GM19397 (cell line): ENCODE measurements at regions not wholly inside any gene's neighbourhood (a gene's known extent, or its start where the extent isn't known, plus 50 kb on each side); places are given as distances from the start of the nearest gene placed in this dataset.

ENCODE experiments used
- ATAC-seq: cut with Tn5 transposase; IDR thresholded peaks from one replicate; pipeline ENCODE4 v1.9.1; 2021; ENCODE audit warnings: mild to moderate bottlenecking, moderate library complexity; ENCODE audit not compliant: unreplicated experiment

GRCh38 chr3:162103808-162104207, 607.2 kb downstream of the OTOL1 start:
- no peak for ATAC-seq

GRCh38 chr3:162111861-162112260, 615.3 kb downstream of the OTOL1 start:
- no peak for ATAC-seq

DNA sequence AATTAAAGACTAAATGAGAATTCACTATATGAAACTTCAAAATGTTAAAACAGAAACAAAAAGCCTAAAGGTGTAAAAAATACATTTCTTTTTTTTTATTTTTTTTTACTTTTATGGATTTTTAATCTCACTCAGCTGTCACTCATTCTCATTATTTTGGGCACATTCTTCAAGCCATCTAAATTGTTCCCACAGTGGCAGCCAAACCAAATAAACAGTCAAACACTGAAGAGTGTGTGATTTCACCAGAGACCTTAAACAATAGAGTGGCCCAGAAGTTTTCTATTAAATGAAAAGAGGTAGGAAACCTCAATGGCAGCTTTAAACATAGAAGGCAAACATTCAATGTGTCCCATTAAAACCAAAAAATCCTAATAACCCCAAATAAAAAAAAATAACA, 616.1 kb downstream of the OTOL1 start:
- ATAC-seq: no peak

DNA sequence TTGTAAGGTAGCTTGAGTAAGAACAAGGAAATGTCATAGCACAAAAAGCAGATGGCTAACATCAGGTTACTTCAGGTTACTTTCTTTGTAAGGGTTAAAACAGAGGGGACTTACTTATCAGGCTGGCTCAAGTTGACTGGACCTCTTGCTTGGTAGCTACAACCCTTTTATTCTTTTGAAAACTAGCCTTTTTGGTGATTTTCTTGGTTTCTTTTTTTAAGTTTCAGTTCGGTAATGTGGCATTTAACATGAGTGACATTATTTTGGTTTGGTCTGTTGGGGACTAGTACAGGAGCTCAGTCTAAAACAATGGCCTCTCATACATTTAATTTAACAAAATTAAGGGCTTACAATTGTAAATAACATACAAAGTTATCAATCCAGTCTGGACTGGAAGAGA, 621.4 kb downstream of the OTOL1 start:
- no peak for ATAC-seq

DNA sequence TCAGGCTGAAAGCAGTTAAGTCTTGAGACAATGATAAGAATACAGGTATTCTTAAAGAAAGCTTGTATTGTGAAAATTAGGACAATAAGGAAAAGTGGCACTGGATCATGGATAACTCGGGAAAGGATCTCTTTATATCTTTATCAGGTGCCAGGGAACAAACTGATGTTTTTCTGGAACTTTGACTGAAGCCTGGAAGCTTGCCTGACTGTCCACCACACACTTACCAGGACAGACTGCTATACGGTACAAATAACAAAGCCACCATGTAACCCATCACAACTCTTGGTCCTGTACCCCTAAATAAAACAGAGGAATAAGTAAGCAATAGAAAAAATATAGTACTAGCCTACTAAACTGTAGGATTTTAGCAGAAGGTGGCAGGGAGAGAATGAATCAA, 623.0 kb downstream of the OTOL1 start:
- ATAC-seq: no peak

- ATAC-seq: no peak
Measured at GRCh38 chr3:162122405-162122804, 625.8 kb downstream of the OTOL1 start.

GRCh38 chr3:162125790-162126189, 629.2 kb downstream of the OTOL1 start:
- no peak for ATAC-seq

- no peak for ATAC-seq
Measured at GRCh38 chr3:162130582-162130981, 634.0 kb downstream of the OTOL1 start.

GRCh38 chr3:162132981-162133380, 636.4 kb downstream of the OTOL1 start:
- ATAC-seq: no peak

GRCh38 chr3:162134571-162134970, 638.0 kb downstream of the OTOL1 start:
- no peak for ATAC-seq

DNA sequence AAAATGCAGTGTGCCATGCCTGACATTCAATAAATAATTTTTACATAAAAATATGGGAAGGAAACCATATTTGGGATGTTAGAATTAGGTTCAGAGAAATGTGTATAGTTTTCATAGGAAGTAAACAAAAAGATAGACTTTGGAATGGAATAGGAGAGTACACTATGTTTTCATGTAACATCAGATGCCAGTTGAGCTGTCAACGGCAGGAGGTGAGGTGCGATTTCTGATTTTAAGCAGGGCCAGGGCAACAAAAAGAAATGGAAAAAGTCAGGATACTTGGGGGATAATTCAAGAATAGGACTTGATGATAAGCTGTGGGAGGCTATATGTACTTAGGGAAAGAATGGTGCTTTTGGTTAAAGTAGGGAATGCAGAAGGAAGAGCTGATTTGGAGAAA, 639.5 kb downstream of the OTOL1 start:
- ATAC-seq: no peak

- no peak for ATAC-seq
Measured at GRCh38 chr3:162138509-162138908, 641.9 kb downstream of the OTOL1 start.

- ATAC-seq: no peak
Measured at GRCh38 chr3:162139841-162140240, 643.2 kb downstream of the OTOL1 start.

DNA sequence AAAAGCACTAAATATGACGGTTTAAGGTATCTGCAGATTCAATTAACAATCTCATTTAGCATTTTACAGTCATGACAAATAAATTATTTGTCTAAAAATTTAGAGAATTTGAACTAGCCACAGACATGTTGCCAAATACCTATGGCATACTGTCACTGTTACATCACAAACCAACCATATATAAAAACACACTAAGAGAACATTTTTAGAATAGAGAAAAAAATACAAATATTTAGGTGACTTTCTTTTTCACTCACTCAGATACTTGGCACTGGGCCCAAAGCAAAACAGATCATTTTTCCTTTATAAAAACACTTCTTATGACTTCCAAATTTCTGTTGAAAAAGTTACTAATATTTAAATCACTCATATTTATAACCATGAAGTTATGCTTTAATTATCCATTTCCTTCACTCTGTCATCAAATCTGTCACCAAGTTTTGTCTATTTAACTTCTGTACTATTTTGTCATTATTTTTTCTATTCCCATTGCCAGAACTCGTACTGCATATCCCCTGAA, 644.7 kb downstream of the OTOL1 start:
- ATAC-seq: no peak

DNA sequence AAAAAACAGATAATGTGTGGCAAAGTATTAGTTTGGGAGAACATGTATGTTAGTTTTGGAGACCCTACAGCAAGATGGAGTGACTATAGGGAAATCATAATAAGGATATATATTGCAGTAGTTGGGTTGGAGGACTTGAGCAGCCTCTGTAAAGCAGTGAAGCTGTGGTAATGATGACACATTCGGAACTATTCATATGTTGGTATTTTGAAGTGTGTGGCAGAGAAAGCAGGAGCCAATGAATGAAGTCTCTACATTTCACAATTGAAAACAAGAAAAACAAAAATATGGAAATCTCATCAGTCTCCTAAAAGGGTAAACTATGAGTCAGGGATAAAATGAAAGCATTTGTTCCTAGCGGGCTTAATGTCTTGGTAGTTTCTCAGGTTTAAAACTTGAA, 645.9 kb downstream of the OTOL1 start:
- ATAC-seq: no peak

GRCh38 chr3:162143180-162143579, 646.6 kb downstream of the OTOL1 start:
- no peak for ATAC-seq

- ATAC-seq: no peak
Measured at GRCh38 chr3:162147996-162148395, 651.4 kb downstream of the OTOL1 start.

DNA sequence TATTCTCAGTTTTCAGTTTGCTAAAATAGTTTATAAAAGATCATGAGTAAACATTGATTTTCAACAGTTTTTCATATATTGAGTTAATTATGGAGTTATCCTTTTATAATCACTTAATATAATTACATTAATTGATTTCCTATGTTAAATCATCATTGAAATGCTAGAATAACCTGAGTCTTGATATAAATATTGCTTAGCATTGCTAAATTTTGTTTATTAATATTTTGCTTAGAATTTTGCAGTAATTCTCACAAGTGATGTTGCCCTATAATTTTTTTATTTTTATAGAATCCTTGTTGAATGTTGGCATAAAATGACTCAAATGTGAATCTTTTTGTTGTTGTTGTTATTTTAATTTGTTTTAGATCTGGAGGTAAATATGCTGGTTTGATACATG, 654.2 kb downstream of the OTOL1 start:
- ATAC-seq: no peak

- no peak for ATAC-seq
Measured at GRCh38 chr3:162152636-162153035, 656.0 kb downstream of the OTOL1 start.

- ATAC-seq: no peak
Measured at GRCh38 chr3:162161595-162161994, 665.0 kb downstream of the OTOL1 start.

- no peak for ATAC-seq
Measured at GRCh38 chr3:162165346-162165745, 668.7 kb downstream of the OTOL1 start.

GRCh38 chr3:162166543-162166942, 669.9 kb downstream of the OTOL1 start:
- ATAC-seq: no peak

GRCh38 chr3:162168715-162169114, 672.1 kb downstream of the OTOL1 start:
- ATAC-seq: no peak

DNA sequence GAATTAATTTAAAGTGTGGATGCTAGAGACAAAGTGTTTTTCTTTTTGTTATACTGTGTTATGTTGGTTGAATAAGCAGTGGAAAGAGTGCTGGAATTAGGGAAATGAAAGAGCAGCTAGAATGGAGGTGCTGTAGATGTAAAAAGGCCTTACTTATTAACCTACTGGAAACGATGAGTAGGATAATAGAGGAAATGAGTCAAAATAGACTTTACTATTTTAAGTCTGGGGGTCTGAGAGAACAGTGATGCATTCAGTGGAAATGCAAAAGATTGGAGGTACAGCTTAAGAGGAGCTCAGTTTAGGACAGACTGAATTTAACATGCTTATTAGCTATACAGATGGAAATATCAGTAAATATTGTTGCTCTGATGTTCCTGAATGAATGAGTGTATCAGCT, 674.0 kb downstream of the OTOL1 start:
- ATAC-seq: no peak
